Vagina (tissue), 2 donors: ENCODE measurements at regions not wholly inside any gene's neighbourhood (a gene's known extent, or its start where the extent isn't known, plus 50 kb on each side); places are given as distances from the start of the nearest gene placed in this dataset.

ENCODE experiments used
- DNase-seq, 2 donors: peaks; one replicate each; pipeline ENCODE4 v3.0.0-alpha.2; 2017; ENCODE audit errors: extremely low spot score in 2 of 2
- H3K27ac ChIP-seq: fragments of 200-600 bp; sonication (generic); one replicate; pipeline ENCODE4 v1.5.1; 2019
- H3K27me3 ChIP-seq: fragments of 200-600 bp; sonication (generic); one replicate; pipeline ENCODE4 v1.5.1; 2019
- H3K36me3 ChIP-seq, 2 donors: fragments of 200-600 bp; sonication (generic); one replicate each; pipeline ENCODE4 v1.5.1; 2017 to 2019
- H3K4me1 ChIP-seq: fragments of 200-600 bp; sonication (generic); one replicate; pipeline ENCODE4 v1.5.1; 2019
- H3K4me3 ChIP-seq, 2 donors: fragments of 200-600 bp; sonication (generic); 1 replicate in 1 of 2; 2 replicates in 1 of 2; pipeline ENCODE4 v1.5.1; 2016 to 2019
- H3K9me3 ChIP-seq: fragments of 200-600 bp; sonication (generic); one replicate; pipeline ENCODE4 v1.5.1; 2019
- CTCF ChIP-seq, 3 experiments: fragments of 450-650 bp in 2 of 3; fragments of 200-600 bp in 1 of 3; sonication (generic) in 1 of 3; IDR thresholded peaks; one replicate each; pipeline ENCODE4 v1.5.1; 2017 to 2019; ENCODE audit warnings: antibody characterized with exemption in 3 of 3, mild to moderate bottlenecking in 2 of 3, moderate library complexity in 2 of 3
- POLR2A ChIP-seq, 2 donors: fragments of 450-650 bp; IDR thresholded peaks; one replicate each; pipeline ENCODE4 v1.6.1; 2017; ENCODE audit warnings: antibody characterized with exemption in 2 of 2, mild to moderate bottlenecking in 2 of 2, moderate library complexity in 2 of 2
- POLR2AphosphoS5 ChIP-seq, 2 donors: sonication (generic); formaldehyde crosslinking; IDR thresholded peaks; one replicate each; pipeline ENCODE4 v1.9.0; 2017; ENCODE audit warnings: antibody characterized with exemption in 2 of 2, mild to moderate bottlenecking in 2 of 2, low read depth in 1 of 2; ENCODE audit not compliant: insufficient read depth in 1 of 2
- intact Hi-C: fragments of 100-400 bp; cut with DNase I; formaldehyde crosslinking; loops from one replicate; pipeline ENCODE4 v1.15.1; 2023

DNA sequence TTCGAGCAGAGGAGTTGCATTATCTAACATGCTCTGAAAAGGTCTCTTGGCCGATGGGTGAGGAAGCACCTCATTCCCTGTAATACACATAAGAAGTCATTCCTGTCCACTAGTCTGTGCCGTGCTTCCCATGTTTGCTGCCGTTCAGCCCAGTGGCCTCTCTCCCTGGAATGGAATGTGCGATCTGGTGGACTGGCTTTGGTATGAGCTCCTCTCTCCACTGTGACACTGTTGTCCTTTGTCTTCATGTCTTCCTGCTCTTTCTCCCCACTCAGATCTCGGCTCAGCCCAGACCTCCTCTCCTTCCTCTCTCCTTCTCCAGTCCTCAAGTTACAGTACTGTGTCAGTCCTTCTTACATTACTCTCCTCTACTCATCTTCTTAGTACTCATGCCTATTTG is 192.8 kb upstream of the KLF6 start:
- no peak overlapping the region for H3K4me3 ChIP-seq
- TF ChIP-seq POLR2A (IDR thresholded peaks at IDR 0.05) (no peak), CTCF (IDR thresholded peaks at IDR 0.05) (no peak), POLR2AphosphoS5 (IDR thresholded peaks at IDR 0.05; ENCODE audit: insufficient read depth in 1 of 2, low read depth in 1 of 2) (no peak)
- no peaks in the 10 kb centered on the region for H3K36me3 ChIP-seq
- no peaks in the 10 kb centered on the region for H3K9me3 ChIP-seq
- H3K27me3 ChIP-seq = no peaks in the 10 kb centered on the region
- no peak overlapping the region for H3K27ac ChIP-seq
- no peak for DNase-seq
- intact Hi-C loops = no loop called here
- H3K4me1 ChIP-seq = peaks cover 10% of the 10 kb centered on the region

DNA sequence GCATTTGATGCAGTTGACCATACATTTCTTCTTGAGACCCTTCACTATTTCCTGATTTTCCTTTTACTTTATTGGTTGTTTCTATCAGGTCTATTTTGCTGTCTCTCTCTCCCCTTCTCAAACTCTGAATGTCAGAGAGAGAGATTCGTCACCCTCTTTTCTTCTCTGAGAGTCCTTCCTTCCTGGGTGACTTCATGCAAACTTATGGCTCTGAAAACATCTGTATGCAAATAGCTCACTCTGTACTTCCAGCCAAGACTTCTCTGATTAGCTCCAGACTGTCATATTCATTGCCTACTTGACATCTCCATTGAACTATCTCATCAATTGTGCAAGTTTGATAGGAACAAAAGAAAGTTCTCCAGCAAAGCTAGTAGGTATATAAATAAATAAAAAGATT is 191.7 kb upstream of the KLF6 start:
- no peak for DNase-seq
- intact Hi-C loops = no loop called here
- Histone ChIP-seq H3K9me3 (no peaks in the 10 kb centered on the region), H3K36me3 (no peaks in the 10 kb centered on the region), H3K4me1 (peaks cover 10% of the 10 kb centered on the region), H3K27ac (no peak overlapping the region), H3K4me3 (no peak overlapping the region), H3K27me3 (no peaks in the 10 kb centered on the region)
- TF ChIP-seq POLR2AphosphoS5 (IDR thresholded peaks at IDR 0.05; ENCODE audit: insufficient read depth in 1 of 2, low read depth in 1 of 2) = no peak
- TF ChIP-seq CTCF (IDR thresholded peaks at IDR 0.05) = no peak
- TF ChIP-seq POLR2A (IDR thresholded peaks at IDR 0.05) = no peak

- H3K4me3 ChIP-seq = no peak overlapping the region
- H3K27ac ChIP-seq = no peak overlapping the region
- H3K4me1 ChIP-seq = peaks cover 10% of the 10 kb centered on the region
- no peak for TF ChIP-seq POLR2A (IDR thresholded peaks at IDR 0.05)
- no peak for TF ChIP-seq POLR2AphosphoS5 (IDR thresholded peaks at IDR 0.05; ENCODE audit: insufficient read depth in 1 of 2, low read depth in 1 of 2)
- TF ChIP-seq CTCF (IDR thresholded peaks at IDR 0.05) = no peak
- H3K36me3 ChIP-seq = no peaks in the 10 kb centered on the region
- intact Hi-C loops = no loop called here
- no peak for DNase-seq
- H3K9me3 ChIP-seq = no peaks in the 10 kb centered on the region
- H3K27me3 ChIP-seq = no peaks in the 10 kb centered on the region
Measured at GRCh38 chr10:3976171-3976570, 191.2 kb upstream of the KLF6 start.

DNA sequence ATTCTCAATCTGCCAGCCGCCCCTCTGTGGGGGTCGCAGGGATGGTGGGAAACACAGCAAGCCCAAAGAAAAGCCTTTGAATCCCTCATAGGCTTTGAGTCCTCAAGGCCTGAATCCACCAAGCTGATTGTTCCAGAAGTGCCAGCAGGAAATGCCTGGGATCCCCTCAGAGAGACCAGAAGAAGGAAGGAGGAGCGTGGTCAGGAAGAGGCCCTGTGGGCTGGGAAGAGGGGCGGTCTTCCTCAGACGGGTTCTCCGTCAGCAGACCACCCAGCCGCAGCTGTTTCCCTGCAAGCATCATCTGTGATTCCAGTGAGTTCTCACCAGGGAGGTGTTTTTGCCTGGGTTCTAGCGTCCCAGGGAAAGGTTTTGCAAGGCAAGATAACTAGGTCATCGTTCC is 190.0 kb upstream of the KLF6 start:
- intact Hi-C loops = no loop called here
- Histone ChIP-seq H3K27me3 (no peaks in the 10 kb centered on the region), H3K27ac (no peak overlapping the region), H3K36me3 (no peaks in the 10 kb centered on the region), H3K9me3 (no peaks in the 10 kb centered on the region), H3K4me3 (no peak overlapping the region), H3K4me1 (peaks cover 6% of the 10 kb centered on the region)
- TF ChIP-seq POLR2A (IDR thresholded peaks at IDR 0.05) (no peak), POLR2AphosphoS5 (IDR thresholded peaks at IDR 0.05; ENCODE audit: insufficient read depth in 1 of 2, low read depth in 1 of 2) (no peak), CTCF (IDR thresholded peaks at IDR 0.05) (no peak)
- DNase-seq = no peak

GRCh38 chr10:3972460-3973301 is 187.7 kb upstream of the KLF6 start:
- H3K27me3 ChIP-seq = no peaks in the 10 kb centered on the region
- no peak for DNase-seq
- no peaks in the 10 kb centered on the region for H3K36me3 ChIP-seq
- no peaks in the 10 kb centered on the region for H3K9me3 ChIP-seq
- H3K4me3 ChIP-seq = no peak overlapping the region
- TF ChIP-seq POLR2AphosphoS5 (IDR thresholded peaks at IDR 0.05; ENCODE audit: insufficient read depth in 1 of 2, low read depth in 1 of 2) (no peak), CTCF (IDR thresholded peaks at IDR 0.05) (no peak), POLR2A (IDR thresholded peaks at IDR 0.05) (no peak)
- H3K27ac ChIP-seq = peak overlapping the region; percentile 15
- no peaks in the 10 kb centered on the region for H3K4me1 ChIP-seq
- intact Hi-C loops = no loop called here
